Stimulated activated CD4-positive, alpha-beta T cell treated with anti-CD3 and anti-CD28 coated beads, Interleukin-4, amount 100 ng/mL, for 4 hours (primary cell): ENCODE measurements at regions not wholly inside any gene's neighbourhood (a gene's known extent, or its start where the extent isn't known, plus 50 kb on each side); places are given as distances from the start of the nearest gene placed in this dataset.
"Not testable (repeated sequence)": the region's sequence is repeated elsewhere in the genome, so short reads cannot be mapped to it uniquely, and the experiment has no call there.

ENCODE experiments used
- DNase-seq, 2 experiments: peaks; one replicate each; pipeline ENCODE4 v3.0.0-alpha.2; 2020

DNA sequence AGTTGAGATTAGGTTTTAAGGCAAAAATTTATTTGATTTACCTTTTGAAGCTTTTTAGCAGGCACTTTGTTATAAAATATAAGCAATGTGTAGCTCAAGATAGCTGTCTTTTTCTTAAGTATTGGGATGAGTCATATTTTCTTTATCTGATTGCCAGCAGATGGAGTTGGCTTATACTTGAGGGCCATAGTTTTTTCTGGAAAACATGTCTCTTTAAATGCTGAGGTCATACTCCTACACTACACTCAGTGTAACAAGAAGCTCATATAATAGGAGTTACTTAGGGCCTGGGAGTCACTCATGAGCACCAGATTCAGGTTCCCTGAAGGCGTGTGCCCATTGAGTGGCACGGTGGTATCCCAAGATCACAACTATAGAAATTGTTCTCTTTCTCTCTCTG lies 579.8 kb downstream of the EDEM1 start:
- DNase-seq: no peak

DNA sequence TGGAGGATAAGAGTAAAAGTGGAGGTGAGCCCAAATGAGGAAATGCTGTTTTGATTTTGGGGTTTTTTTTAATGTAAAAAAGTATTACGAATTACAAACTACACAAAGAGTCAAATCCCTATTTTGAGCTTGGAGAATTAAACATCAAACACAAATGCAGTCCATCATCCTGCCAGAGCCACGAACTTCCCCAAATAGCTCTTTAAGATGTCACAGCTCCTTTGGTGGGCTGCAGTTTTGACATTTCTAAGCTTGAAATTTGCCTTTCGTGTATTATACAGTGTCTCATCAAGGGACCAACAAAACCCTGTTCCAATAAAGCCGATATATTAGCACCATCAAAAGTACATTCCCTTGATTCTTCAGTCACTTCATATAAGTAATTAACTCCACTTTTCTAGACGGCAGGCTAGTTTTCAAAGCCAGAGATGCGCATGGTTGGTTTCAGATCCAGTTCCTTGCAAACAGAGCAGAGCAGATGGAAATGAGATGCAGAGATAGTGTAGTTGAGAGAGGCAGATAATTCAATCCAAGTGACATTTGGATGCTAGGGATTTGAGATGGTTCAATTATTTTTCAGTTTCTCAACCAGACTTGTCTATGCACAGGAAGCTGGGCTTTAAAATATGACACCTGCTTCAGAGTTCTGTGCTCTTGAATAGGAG lies 580.9 kb downstream of the EDEM1 start:
- no peak for DNase-seq

DNA sequence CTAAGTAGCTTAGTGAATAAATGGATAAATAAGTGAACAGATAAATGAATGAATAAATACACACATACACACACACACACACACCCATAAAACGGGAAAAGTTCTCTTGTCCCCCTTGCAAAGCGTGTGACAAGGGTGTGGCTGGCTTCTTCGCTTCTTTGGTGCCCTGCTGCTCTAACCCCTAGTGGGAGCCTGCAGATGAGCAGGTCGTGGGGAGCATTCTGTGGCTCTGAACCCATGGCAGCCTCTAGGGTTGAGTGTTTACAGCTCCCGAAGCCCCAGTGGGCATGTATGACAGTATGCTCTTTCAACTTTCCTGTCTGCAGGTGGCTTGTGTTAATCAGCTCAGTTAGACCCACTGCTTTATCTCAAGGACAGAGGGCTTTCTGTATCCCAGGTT lies 582.3 kb downstream of the EDEM1 start:
- no peak for DNase-seq

DNA sequence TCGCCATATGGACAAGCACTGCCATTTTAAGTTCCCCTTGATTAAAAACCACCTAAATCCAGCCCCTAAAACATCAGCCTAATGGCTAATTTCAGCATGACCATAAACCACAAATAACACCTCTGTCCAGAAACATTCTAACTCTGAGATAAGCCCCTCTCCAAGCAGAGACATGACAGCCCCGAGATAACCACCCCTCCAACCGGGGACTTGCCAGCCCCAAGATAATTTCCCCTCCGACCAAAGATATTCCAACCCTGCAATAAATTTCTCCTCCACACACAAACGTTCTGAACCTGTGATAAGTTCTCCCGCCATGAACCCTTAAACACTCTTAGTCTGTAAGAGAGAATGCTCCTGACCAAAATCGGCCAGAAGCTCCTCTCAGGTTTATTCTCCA lies 586.8 kb downstream of the EDEM1 start:
- no peak for DNase-seq

DNA sequence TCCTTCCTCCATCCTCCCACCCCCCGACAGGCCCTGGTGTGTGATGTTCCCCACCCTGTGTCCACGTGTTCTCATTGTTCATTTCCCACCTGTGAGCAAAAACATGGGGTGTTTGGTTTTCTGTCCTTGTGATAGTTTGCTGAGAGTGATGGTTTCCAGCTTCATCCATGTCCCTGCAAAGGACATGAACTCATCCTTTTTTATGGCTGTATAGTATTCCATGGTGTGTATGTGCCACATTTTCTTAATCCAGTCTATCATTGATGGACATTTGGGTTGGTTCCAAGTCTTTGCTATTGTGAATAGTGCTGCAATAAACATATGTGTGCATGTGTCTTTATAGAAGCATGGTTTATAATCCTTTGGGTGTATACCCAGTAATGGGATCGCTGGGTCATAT lies 587.6 kb downstream of the EDEM1 start:
- not testable (repeated sequence) for DNase-seq

DNA sequence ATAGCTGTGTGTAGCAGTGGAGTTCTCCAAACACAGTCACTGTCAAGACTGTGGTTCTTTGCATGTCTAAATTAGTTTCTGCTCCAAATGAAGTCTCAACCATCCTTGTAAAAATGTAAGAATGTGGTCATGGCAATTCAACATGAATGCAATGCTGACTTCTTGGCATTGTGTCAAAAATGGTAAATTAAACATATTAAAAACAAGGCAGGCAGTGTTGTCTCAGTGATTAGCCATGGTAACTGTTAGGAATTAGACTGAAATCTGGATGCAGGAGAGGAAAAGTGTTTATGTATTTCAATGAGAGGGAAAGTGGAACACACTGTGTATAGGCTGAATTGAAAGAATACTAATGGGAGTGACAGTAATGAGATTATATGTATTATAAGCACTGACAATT lies 597.2 kb downstream of the EDEM1 start:
- no peak for DNase-seq

DNA sequence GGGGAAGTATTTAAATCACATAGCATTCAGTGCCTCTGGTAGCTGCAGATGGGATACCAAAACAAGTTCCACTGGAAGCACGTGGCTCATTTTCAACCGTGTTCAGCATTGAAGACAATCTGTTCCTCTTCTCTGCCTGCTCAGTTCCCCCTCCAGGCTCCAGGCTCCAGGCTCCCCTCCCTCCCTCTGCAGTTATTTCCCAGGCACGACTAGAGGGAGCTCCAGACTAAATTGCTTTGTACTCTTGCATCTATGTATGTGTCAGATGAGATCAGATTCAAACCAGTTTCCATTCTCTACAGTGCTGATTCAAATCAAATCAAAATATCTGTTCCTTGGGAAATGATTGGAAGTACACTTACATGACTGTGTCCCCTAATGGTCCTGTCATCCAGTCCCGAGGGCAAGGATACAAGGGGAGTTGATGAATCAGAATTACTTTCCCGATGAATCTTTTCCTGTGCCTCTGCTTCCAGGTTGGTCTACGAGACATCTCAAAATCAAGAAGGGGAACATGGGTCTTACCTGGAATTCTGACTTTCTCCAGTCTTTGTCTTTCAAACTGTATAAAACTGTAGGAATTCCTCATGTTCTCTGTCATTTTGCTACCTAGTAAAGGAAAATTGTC lies 600.5 kb downstream of the EDEM1 start:
- DNase-seq: no peak

DNA sequence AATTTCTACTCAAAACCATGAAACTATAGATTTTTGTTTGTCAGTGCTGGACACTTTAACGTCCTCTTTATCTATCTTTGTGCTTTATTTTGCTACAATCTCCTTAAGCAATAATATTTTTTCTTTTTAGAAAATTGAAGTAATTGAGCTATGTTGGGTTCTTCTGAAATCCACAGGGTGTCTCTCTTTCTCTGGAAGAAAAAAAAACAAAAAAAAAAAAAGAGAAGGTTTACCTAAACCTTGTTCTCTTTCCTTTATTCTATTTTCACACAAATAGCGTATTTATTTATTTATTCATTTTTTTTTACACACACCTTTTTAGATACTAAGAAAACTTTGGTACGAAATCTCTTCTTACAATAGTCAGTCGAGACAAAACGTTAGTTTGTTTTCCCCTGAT lies 601.0 kb downstream of the EDEM1 start:
- DNase-seq: no peak

DNA sequence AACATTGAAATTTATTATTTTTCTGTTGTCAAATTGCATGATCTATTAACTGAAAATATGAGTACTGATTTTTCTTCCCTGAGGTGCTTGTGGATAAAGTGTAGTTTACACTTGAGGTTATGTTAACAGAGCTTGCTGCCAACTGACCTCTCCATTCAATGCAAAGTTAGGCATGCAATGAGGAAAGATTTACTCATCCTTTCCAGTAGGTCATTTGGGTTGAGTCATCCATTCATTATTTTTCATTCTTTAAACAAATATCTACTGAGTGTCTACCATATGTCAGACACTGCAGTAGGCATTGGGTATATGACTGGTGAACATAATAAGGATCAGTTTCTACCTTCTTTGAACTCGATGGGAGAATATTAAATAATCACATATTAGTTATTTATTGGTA lies 604.1 kb downstream of the EDEM1 start:
- DNase-seq: no peak

DNA sequence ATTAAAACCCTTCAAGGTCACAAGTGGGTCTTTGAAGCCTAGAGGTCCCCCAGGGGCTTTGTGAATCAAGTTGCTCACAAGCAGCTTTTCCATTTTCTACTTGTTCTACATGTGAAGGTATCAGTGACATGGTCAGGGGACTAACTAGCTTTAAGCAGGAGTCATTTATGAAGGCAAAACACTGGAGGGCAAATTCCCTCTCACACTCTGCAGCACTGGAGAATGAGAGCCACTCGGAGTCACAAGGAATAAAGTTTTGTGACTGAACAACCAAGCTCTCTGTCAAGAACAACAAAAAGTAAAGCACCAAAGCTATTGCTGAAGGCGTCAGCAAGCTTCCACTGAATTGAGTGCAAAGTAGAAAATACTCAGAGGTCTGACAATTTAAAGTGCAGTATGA lies 609.0 kb downstream of the EDEM1 start:
- no peak for DNase-seq

DNA sequence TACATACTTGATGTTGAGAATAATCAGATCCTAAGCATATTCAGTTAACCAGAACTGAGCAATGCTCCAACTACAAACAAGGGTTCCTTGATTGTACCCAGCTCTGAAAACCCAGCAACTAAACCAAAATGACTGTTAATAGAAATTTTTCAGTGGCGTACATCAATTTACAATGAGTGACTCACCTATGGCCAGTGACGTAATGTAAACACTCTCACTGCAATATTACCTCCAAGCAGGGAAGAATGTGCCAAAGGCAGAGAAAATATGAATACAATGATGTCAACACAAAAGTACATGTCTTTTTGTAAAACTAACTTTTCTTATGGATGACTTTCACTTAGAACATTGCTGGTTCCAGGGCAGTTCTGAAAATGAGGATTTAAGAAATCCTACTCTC lies 611.3 kb downstream of the EDEM1 start:
- no peak for DNase-seq

DNA sequence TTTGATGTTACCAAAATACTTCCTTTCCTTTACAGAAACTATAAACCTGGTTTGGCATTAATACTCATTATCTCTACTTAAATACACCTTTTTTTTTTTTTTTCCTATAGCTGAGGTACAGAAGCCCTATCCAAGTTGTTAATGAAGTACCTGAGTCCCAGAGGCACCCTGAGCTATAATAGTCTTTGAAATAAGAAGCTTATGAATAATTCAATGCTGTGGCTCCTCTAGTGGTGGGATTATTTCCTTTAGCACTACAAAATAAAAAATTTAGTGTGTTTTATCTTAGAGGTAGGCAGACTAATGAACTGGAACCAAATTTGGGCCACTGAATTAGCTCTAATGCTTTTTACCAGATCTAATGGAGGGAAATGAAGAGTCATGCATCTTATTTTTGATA lies 611.9 kb downstream of the EDEM1 start:
- DNase-seq: no peak

DNA sequence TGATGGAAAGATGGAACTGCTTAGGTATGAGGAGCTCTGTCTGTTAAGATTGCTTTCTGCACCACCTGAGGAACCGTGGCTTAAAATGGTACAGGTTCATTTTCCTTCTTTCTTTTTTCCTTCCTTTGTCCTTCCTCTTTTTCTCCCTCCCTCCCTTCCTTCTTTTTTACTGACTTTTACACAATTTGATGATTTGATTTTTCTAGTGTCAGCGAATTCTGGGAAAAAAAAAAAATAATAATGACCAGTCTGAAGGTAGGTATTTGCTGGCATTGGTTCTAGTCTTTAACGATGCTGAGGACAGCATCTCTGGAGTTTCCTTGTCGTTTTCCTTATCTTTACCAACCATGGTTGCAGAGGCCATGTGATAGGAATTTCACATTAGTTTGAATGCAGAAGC lies 613.5 kb downstream of the EDEM1 start:
- no peak for DNase-seq

DNA sequence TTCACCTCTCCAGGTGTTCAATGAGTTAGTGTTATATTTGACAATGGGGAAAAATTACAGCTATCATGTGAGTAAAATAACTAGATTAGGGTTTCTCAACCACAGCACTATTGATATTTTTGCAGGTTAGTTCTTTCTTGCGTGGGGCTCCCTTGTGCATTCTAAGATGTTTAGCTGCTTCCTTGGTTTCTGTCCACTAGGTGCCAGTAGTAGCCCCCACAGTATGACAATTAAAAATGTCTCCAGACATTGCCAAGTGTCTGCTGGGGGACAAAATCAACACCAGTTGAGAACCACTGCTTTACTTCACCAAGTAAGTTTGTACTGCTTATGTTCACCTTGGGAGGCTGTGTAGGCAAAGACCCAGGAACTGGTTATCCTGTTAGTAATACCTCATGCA lies 618.7 kb downstream of the EDEM1 start:
- DNase-seq: no peak

DNA sequence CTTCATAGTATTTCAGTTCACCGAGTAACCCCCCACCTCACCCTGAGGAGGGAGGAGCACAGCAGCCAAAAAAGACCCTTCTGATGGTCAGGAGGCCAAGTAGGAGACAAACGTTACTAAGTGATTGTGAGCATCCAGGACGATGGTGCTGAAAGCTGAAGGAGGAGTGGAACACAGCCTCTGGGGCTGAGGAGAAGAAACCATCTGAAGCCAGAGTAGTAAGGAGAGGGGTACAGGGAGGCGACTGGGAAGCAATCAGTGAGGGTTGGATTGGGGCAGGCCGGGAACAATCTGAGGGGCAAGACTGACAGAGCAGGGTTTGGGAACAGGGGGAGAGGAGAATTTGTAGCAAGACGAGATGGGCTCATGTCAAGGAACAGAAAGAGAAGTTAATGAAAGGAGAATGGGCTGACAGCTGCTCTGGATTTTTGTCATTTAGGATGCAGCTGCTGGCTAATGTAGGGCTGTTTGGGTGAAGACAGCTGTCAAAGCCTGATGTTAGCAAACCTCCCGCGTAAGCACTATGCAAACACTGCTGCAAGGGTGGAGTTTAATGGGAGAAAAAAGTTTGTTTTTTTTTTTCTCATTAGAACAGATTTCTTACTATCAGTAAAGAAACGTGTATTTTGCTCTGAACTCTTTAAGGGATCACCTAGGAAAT lies 622.2 kb downstream of the EDEM1 start:
- DNase-seq: no peak

DNA sequence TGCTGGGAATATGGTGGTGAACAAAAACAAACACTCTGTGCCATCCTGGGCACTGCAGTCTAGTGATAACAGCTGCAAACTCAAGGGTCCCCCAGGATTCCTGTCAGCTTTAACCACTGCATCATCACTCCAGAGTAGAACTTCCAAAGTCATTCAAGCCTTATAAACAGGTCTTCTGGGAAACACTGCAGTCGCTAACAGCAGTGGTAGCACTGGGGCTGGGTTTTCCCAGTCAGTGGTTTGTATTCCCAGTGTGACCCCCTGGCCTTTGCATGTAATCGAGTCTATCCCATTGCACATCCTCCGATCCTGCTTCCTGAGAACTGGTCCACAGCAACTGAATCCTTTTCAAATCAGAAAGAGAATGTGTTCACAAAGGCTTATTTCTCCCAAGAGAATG lies 623.5 kb downstream of the EDEM1 start:
- no peak for DNase-seq

DNA sequence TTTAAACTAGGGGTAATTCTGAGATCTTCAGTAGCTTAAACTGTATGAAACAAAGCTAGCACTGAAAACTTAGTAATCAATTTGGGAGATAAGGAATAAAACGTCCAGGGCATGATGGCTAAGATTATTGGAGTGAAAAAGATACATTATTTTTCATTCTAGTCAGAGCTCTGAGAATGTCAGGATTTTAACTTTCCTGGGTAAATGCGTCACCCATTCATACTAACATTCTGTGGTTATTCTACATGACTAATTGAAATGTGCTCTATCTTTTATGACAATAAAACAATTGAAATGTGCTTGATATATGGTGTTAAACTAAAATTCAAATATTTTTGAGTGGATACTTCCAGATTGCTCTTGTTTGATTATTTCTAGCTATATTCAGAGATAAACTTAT lies 626.0 kb downstream of the EDEM1 start:
- DNase-seq: no peak

DNA sequence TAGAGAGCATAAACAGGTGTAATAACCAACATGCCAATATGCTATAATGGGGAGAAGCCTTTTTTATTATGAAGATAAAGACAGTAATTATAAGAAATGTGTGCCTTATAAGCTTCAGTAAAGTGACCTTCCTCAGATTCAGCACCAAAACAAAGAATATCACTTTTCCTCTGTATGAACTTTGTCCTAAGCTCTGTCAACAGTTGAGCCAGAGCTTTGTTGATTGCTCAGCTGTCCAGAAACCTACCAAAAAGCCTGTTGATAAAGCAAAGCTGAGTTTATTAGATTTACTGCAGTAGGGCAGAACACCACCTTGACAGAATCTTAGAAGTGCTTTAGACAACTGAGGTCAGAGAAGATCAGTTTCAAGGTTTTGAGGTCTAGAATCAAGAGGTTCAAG lies 635.3 kb downstream of the EDEM1 start:
- DNase-seq: no peak

DNA sequence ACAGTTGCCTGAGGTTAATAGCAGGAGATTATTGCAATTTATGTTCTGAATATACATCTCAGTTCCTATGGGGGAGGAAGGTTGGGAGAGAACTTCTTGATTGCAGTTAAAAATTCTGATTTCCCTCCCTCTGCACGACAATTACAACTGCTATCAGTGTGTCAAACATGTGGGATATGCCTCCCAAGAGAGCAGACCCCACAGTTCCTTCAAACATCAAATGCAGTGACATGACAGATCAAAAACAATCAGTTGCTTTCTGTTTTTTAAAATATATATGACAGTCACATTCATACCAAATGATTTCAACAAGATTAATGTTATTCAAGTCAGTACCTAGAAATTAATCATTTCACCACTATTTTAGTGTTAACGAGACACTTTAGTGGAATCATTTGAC lies 639.0 kb downstream of the EDEM1 start:
- no peak for DNase-seq

DNA sequence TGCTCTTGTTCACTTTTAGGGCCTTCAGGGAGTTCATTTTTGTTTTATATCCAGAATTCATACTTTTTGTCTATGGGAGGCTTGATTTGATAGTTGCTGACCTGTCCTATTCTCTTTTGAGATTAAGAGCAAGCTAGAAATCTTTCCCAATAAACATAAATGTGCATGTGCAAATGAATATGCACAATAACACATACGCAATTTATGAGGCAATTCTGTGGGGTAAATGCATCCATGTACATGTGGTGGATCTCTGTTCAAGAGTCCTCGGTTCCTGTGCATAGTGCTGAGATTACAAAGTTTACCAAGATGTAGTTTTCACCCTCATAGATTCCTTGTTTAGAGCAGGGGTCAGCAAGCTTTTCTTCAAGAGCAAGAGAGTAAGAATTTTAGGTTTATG lies 640.7 kb downstream of the EDEM1 start:
- no peak for DNase-seq

DNA sequence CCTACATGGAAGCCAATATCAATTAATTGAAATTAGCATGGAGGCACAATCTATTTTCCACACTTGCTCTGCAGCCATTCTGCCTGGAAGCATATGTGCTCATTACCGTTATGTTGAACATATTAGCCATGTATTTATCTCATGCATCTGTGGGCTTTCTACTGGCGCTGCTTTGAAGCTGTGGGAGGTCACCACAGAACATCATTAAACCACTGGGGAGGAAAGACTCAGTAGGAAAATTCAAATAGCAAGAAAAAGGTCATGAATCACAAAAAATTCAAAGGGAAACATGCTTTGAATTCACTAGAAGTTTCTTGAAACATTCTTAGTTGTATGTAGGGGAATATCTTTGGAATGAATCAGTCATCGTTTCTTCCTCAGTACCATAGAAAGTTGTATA lies 652.5 kb downstream of the EDEM1 start:
- no peak for DNase-seq

DNA sequence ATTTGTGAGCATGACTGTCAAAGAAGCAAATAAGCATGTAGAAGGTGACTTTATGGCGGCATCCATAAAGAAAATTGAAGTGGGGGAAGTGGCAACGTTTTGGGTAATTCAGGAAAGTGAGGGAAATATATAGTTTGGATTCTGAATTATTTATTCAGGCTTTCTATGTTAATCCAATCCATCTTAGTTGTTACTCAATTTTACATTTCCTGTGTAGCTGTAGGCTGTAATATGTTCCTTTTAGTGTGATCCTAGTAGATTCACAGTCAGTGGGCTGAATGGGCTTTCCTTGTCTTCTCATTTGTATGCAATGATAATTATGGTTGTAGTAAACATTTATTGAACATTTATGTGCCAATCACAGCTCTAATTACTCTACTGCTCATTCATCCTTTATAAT lies 654.1 kb downstream of the EDEM1 start:
- no peak for DNase-seq

DNA sequence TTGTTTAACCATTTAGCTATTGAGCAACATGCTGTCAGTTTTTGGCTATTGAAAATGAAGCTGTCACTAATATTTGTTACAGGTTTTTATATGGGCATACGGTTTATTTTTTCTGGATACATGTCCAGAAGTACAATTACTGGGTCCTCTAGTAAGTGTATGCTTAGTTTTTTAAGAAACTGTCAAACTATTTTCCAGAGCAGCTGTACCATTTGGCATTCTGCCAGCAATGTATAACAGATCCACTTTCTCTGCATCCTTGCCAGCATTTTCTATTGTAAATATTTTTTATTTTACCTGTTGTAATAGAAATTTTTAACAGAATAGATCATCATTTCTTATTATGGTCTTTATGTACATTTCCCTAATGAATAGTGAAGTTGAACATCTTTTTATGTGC lies 658.8 kb downstream of the EDEM1 start:
- DNase-seq: no peak

DNA sequence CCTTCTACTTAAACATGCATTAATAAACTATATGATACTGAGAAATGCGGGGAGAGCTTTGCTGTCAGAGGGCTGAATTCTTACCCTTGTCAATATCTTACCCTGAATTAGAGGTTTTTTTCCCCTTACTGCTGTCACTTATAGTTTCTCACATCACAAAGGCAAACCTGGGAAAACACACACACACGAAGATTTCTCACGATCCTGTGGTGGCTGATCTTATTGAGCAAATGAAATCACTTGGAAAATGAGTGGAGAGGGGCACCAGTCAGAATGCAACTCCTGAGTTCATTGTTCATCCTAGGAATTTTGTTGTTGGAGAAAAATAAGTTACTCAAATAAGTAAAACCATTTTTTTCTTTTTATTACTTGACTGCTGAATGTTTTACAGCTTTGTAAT lies 673.6 kb downstream of the EDEM1 start:
- no peak for DNase-seq

DNA sequence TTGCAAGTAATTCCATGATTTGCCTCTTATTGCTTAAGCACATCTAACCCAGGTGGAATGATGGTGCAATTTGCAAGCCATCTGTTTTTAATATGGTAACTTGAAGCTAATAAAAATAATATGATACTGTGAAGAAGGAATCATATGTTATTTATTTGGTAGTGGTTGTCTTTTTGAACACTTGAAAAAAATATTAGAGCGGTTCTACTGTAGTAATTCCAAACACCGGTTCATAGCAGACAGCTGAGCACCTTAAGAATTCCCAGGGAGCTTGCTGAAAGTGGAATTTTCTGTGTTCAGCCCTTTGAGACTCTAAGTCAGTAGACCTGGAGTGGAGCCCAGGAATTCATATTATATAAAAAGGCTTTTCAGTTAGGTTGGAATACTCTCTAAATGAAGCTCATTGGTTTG lies 687.4 kb downstream of the EDEM1 start:
- no peak for DNase-seq
